Transverse colon (tissue), 4 donors: ENCODE measurements at regions not wholly inside any gene's neighbourhood (a gene's known extent, or its start where the extent isn't known, plus 50 kb on each side); places are given as distances from the start of the nearest gene placed in this dataset.

Source experiments
- CTCF ChIP-seq, 5 experiments: fragments of 200-600 bp in 3 of 5; fragments of 450-650 bp in 2 of 5; sonication (generic) in 3 of 5; IDR thresholded peaks; 1 replicate in 2 of 5; 2 replicates in 3 of 5; pipeline ENCODE4 v1.5.1; 2016 to 2017; ENCODE audit warnings: antibody characterized with exemption in 5 of 5, inconsistent platforms in 3 of 5, mild to moderate bottlenecking in 2 of 5, moderate library complexity in 1 of 5
- EP300 ChIP-seq: sonication (generic); formaldehyde crosslinking; IDR thresholded peaks from one replicate; pipeline ENCODE4 v1.6.1; 2017; ENCODE audit warnings: antibody characterized with exemption, low read depth
- POLR2A ChIP-seq: fragments of 450-650 bp; IDR thresholded peaks from one replicate; pipeline ENCODE4 v1.6.1; 2016; ENCODE audit warnings: antibody characterized with exemption, mild to moderate bottlenecking, moderate library complexity
- POLR2AphosphoS5 ChIP-seq, 3 donors: sonication (generic); formaldehyde crosslinking; IDR thresholded peaks; one replicate each; pipeline ENCODE4 v1.6.1; 2016; ENCODE audit warnings: antibody characterized with exemption in 3 of 3

- TF ChIP-seq CTCF (IDR thresholded peaks at IDR 0.05) (no peak), POLR2AphosphoS5 (IDR thresholded peaks at IDR 0.05) (no peak), POLR2A (no peak), EP300 (no peak)
These were observed 85.2 kb upstream of the PCDH8 start for GRCh38 chr13:52933547-52934210.
